Osteocyte (in vitro differentiated cells): ENCODE measurements at regions not wholly inside any gene's neighbourhood (a gene's known extent, or its start where the extent isn't known, plus 50 kb on each side); places are given as distances from the start of the nearest gene placed in this dataset.

Experiments
- DNase-seq: peaks from one replicate; pipeline ENCODE4 v3.0.0; 2021; ENCODE audit warnings: mixed read lengths; ENCODE audit not compliant: unreplicated experiment; ENCODE audit errors: extremely low spot score
- H3K27ac Mint-ChIP-seq: one replicate; pipeline ENCODE4 v1.8.0; 2021; ENCODE audit warnings: mild to moderate bottlenecking, mixed read lengths; ENCODE audit not compliant: unreplicated experiment
- H3K27me3 Mint-ChIP-seq: one replicate; pipeline ENCODE4 v1.8.0; 2021; ENCODE audit warnings: mixed read lengths; ENCODE audit not compliant: unreplicated experiment
- H3K36me3 Mint-ChIP-seq: one replicate; pipeline ENCODE4 v1.8.0; 2021; ENCODE audit warnings: mixed read lengths; ENCODE audit not compliant: unreplicated experiment
- H3K4me1 Mint-ChIP-seq: one replicate; pipeline ENCODE4 v1.8.0; 2021; ENCODE audit warnings: mixed read lengths; ENCODE audit not compliant: unreplicated experiment
- H3K4me3 Mint-ChIP-seq: one replicate; pipeline ENCODE4 v1.8.0; 2021; ENCODE audit warnings: mild to moderate bottlenecking, moderate library complexity, mixed read lengths; ENCODE audit not compliant: unreplicated experiment
- H3K9me3 Mint-ChIP-seq: one replicate; pipeline ENCODE4 v1.8.0; 2021; ENCODE audit warnings: mixed read lengths; ENCODE audit not compliant: unreplicated experiment
- CTCF ChIP-seq: fragments of 200-600 bp; sonication (generic); IDR thresholded peaks from 2 replicates; pipeline ENCODE4 v1.5.0; 2021; ENCODE audit warnings: antibody characterized with exemption, mild to moderate bottlenecking, moderate library complexity

DNA sequence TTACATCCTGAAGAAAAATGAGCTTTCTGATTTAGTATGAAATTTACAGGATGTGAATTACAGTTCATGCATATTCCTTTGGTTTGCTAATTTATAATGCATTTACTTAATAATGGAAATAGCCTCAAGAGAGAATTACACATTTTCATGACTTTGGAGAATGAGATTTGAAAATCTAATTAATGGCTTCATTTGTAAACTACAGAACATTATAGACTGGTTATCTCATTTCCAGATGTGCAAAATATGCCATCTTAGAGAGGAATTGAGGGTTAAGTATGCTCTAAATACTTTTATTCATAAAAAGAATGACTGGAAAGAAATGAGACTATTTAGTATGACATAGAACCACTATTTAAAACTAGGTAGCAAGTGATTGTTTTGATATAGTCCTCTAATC is 94.2 kb upstream of the DNAJC10 start:
- no peak for TF ChIP-seq CTCF
- no peaks in the 10 kb centered on the region for H3K9me3 Mint-ChIP-seq
- H3K27ac Mint-ChIP-seq: no peak overlapping the region
- peaks cover 39% of the 10 kb centered on the region for H3K4me1 Mint-ChIP-seq
- DNase-seq: no peak
- no peaks in the 10 kb centered on the region for H3K36me3 Mint-ChIP-seq
- no peaks in the 10 kb centered on the region for H3K27me3 Mint-ChIP-seq
- H3K4me3 Mint-ChIP-seq: no peak overlapping the region

DNA sequence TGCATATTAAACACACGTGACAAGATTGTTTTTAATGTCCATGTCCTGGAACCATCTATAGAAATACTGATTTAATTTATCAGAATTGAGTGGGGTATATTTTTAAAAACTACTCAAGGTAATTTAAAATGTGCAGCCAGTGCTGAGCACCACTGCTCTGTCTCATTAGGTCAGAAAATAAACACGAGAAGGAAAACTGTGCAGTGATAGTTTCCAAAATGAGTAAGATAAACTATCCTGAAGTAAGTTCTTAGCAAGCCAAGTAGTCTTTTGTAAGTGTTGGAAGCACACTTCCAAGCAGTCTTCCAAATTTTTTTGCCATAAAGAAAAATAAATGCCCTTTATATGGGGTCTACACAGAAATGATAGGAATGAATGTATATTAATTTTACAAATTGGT is 93.8 kb upstream of the DNAJC10 start:
- H3K9me3 Mint-ChIP-seq: no peaks in the 10 kb centered on the region
- no peak overlapping the region for H3K27ac Mint-ChIP-seq
- H3K36me3 Mint-ChIP-seq: no peaks in the 10 kb centered on the region
- no peak for DNase-seq
- peaks cover 36% of the 10 kb centered on the region for H3K4me1 Mint-ChIP-seq
- TF ChIP-seq CTCF: no peak
- H3K4me3 Mint-ChIP-seq: no peak overlapping the region
- H3K27me3 Mint-ChIP-seq: no peaks in the 10 kb centered on the region

- no peak for DNase-seq
- TF ChIP-seq CTCF: no peak
- Mint-ChIP-seq H3K9me3 (no peaks in the 10 kb centered on the region), H3K4me1 (peaks cover 21% of the 10 kb centered on the region), H3K27ac (no peak overlapping the region), H3K36me3 (no peaks in the 10 kb centered on the region), H3K27me3 (no peaks in the 10 kb centered on the region), H3K4me3 (no peak overlapping the region)
Observed at GRCh38 chr2:182625814-182626213, 90.2 kb upstream of the DNAJC10 start.

DNA sequence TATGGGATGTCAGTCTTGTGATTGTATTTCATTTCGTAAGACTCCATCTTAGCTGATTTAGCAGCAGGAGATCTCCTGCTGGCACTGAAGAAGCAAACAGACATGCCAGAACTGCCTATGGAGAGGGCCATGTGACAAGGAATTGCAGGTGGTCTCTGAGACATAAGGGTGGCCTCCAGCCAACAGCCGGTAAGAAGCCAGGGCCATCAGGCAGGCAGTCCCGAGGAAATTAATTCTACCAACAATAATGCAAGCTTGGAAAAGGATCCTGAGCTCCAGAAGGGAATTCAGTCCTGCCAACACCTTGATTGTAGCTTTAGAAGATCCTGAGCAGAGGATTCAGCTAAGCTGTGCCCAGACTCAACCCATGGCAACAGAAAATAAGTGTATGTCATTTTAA is 87.1 kb upstream of the DNAJC10 start:
- H3K27me3 Mint-ChIP-seq: no peaks in the 10 kb centered on the region

DNA sequence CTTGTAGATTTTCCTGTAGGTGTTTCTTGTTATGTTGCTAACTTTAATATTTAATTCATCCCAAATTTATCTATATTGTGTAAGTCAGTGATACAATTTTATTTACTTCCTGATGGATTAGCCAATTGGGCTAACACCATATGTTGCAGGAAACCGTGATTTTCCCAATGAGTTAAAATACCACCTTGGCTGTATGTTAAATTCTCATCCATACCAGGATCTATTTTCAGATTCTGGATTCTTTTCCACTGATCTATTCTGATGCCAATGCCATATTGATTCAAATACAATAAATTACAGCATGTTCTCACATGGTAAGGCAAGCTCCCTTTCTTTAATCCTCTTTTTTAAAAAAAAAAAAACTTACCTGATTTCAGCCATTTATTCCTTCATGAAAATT is 85.8 kb upstream of the DNAJC10 start:
- Mint-ChIP-seq H3K4me3 (no peak overlapping the region), H3K9me3 (no peaks in the 10 kb centered on the region), H3K27ac (no peak overlapping the region), H3K4me1 (peaks cover 10% of the 10 kb centered on the region), H3K27me3 (no peaks in the 10 kb centered on the region), H3K36me3 (no peaks in the 10 kb centered on the region)
- no peak for TF ChIP-seq CTCF
- DNase-seq: no peak

More for the DNA sequence above, 87.1 kb upstream of the DNAJC10 start:
- no peak for TF ChIP-seq CTCF
- Mint-ChIP-seq H3K4me1 (peaks cover 10% of the 10 kb centered on the region), H3K4me3 (no peak overlapping the region), H3K27ac (no peak overlapping the region), H3K9me3 (no peaks in the 10 kb centered on the region), H3K36me3 (no peaks in the 10 kb centered on the region)
- DNase-seq: no peak
